ENCODE measurements at regions not wholly inside any gene's neighbourhood (a gene's known extent, or its start where the extent isn't known, plus 50 kb on each side); places are given as distances from the start of the nearest gene placed in this dataset.

- TF ChIP-seq YY1 (IDR thresholded peaks at IDR 0.05; ENCODE audit: low read depth) (no peak), CTCF (IDR thresholded peaks at IDR 0.05) (no peak), EZH2phosphoT487 (IDR thresholded peaks at IDR 0.05; ENCODE audit: borderline replicate concordance, low read depth) (no peak), RXRA (IDR thresholded peaks at IDR 0.05; ENCODE audit: borderline replicate concordance, low read depth) (no peak), POLR2AphosphoS5 (IDR thresholded peaks at IDR 0.05; ENCODE audit: low read depth, low read length) (no peak)
These were observed 463.7 kb upstream of the GRIN3A start for GRCh38 chr9:102202126-102202525.
